Thyroid gland (tissue), 4 donors: ENCODE measurements at regions not wholly inside any gene's neighbourhood (a gene's known extent, or its start where the extent isn't known, plus 50 kb on each side); places are given as distances from the start of the nearest gene placed in this dataset.

Experiments
- POLR2A ChIP-seq, 2 donors: fragments of 450-650 bp; IDR thresholded peaks; one replicate each; pipeline ENCODE4 v1.6.1; 2017; ENCODE audit warnings: antibody characterized with exemption in 2 of 2, mild to moderate bottlenecking in 2 of 2, moderate library complexity in 1 of 2
- TF ChIP-seq, protein P1 (sequence below), 6 experiments: fragments of 200-600 bp in 3 of 6; fragments of 450-650 bp in 3 of 6; sonication (generic) in 3 of 6; IDR thresholded peaks; one replicate each; pipeline ENCODE4 v1.5.1; 2016 to 2019; ENCODE audit warnings: antibody characterized with exemption in 6 of 6, mild to moderate bottlenecking in 2 of 6, inconsistent platforms in 1 of 6, moderate library complexity in 1 of 6

DNA sequence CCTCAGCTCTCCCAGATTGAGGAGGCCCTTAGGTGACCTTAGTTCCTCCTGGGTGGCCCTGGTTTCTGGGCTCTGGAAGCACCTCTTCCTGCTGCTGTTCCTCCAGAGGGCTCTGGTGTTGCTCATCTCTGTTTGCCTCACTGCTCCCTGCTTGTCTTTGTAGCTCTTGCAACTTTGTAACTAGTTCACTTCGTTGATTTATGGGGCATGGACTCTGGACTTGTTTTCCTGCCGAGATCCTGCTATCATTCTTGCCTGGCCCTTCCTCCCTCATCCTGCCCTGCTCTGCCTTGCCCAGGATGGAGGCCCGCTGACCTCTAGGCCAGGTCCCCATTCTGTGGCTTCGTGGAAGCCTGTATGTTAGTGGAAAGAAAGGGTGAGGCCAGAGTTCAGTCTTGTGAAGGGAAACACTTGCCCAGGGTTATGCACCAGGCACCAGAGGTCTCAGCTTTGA, 169.3 kb downstream of the MACROH2A1 start:
- TF ChIP-seq, protein P1, sequence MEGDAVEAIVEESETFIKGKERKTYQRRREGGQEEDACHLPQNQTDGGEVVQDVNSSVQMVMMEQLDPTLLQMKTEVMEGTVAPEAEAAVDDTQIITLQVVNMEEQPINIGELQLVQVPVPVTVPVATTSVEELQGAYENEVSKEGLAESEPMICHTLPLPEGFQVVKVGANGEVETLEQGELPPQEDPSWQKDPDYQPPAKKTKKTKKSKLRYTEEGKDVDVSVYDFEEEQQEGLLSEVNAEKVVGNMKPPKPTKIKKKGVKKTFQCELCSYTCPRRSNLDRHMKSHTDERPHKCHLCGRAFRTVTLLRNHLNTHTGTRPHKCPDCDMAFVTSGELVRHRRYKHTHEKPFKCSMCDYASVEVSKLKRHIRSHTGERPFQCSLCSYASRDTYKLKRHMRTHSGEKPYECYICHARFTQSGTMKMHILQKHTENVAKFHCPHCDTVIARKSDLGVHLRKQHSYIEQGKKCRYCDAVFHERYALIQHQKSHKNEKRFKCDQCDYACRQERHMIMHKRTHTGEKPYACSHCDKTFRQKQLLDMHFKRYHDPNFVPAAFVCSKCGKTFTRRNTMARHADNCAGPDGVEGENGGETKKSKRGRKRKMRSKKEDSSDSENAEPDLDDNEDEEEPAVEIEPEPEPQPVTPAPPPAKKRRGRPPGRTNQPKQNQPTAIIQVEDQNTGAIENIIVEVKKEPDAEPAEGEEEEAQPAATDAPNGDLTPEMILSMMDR (IDR thresholded peaks at IDR 0.05): no peak
- TF ChIP-seq POLR2A (IDR thresholded peaks at IDR 0.05): no peak
